ENCODE measurements at regions not wholly inside any gene's neighbourhood (a gene's known extent, or its start where the extent isn't known, plus 50 kb on each side); places are given as distances from the start of the nearest gene placed in this dataset.

- TF ChIP-seq KLF6 (CRISPR knock-in tag; IDR thresholded peaks at IDR 0.05; ENCODE audit: borderline replicate concordance) (no peak), SRSF1 (IDR thresholded peaks at IDR 0.05; ENCODE audit: low read depth, low read length) (no peak), ZNF239 (CRISPR knock-in tag; IDR thresholded peaks at IDR 0.05) (no peak)
- TF ChIP-seq, protein P1, sequence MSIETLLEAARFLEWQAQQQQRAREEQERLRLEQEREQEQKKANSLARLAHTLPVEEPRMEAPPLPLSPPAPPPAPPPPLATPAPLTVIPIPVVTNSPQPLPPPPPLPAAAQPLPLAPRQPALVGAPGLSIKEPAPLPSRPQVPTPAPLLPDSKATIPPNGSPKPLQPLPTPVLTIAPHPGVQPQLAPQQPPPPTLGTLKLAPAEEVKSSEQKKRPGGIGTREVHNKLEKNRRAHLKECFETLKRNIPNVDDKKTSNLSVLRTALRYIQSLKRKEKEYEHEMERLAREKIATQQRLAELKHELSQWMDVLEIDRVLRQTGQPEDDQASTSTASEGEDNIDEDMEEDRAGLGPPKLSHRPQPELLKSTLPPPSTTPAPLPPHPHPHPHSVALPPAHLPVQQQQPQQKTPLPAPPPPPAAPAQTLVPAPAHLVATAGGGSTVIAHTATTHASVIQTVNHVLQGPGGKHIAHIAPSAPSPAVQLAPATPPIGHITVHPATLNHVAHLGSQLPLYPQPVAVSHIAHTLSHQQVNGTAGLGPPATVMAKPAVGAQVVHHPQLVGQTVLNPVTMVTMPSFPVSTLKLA (conservative IDR thresholded peaks at IDR 0.05), result no peak
These were observed 437.7 kb downstream of the SATB2 start (continued) for GRCh38 chr2:199019898-199020507.

GRCh38 chr2:199018826-199019225, 438.9 kb downstream of the SATB2 start:
- Histone ChIP-seq H3K27me3 (ENCODE audit: control insufficient read depth in 2 of 2, insufficient read depth in 2 of 2, low read length in 2 of 2) (no peaks in the 10 kb centered on the region), H2AFZ (ENCODE audit: low read depth, low read length) (no peak overlapping the region), H3K9me1 (ENCODE audit: control insufficient read depth, insufficient read depth, low read length) (no peaks in the 10 kb centered on the region), H3K4me2 (ENCODE audit: insufficient read depth, low read length) (no peak overlapping the region), H3K4me3 (no peak overlapping the region), H3K9me3 (replicated peaks; ENCODE audit: control insufficient read depth, insufficient read depth, low read depth, low read length) (no peaks in the 10 kb centered on the region), H3K9ac (ENCODE audit: insufficient read depth in 1 of 2, low read depth in 2 of 2, low read length in 2 of 2) (no peak overlapping the region), H3K79me2 (ENCODE audit: control insufficient read depth, insufficient read depth, low read length) (no peaks in the 10 kb centered on the region), H3K27ac (ENCODE audit: extremely low read depth, low read depth, low read length) (no peak overlapping the region), H3K36me3 (ENCODE audit: control insufficient read depth, insufficient read depth, low read length) (no peaks in the 10 kb centered on the region), H3K4me1 (replicated peaks in 1 of 2; ENCODE audit: control insufficient read depth in 2 of 2, insufficient read depth in 2 of 2, low read length in 2 of 2) (no peaks in the 10 kb centered on the region), H4K20me1 (replicated peaks; ENCODE audit: control insufficient read depth, insufficient read depth, low read length) (no peaks in the 10 kb centered on the region)
- no peak for DNase-seq (ENCODE audit: extremely low read depth in 1 of 4, low spot score in 3 of 4)
- ATAC-seq, result no peak
- no peak for TF ChIP-seq MXI1 (IDR thresholded peaks at IDR 0.05; ENCODE audit: low read depth, low read length)
- no peak for TF ChIP-seq BMI1 (IDR thresholded peaks at IDR 0.05; ENCODE audit: low read length)
- TF ChIP-seq ARID2 (IDR thresholded peaks at IDR 0.05), result no peak
- no peak for TF ChIP-seq CREBBP (IDR thresholded peaks at IDR 0.05; ENCODE audit: low read depth, low read length)
- WGBS (ENCODE audit: insufficient coverage, low coverage, missing lambda C conversion rate), result 0% methylated on average over 1 of the region's 1 CpG
- ChIA-PET CTCF (ENCODE audit: low intra/inter-chr PET ratio) (no interaction called here), POLR2A (no interaction called here)
- intact Hi-C loops (cut with micrococcal nuclease), result no loop called here
- FAIRE-seq, result no peak
- in situ Hi-C loops (cut with MboI), result no loop called here
- BruUV-seq (replicated peaks), result no TSS peak
